Tibial artery (tissue), 4 donors: ENCODE measurements at regions not wholly inside any gene's neighbourhood (a gene's known extent, or its start where the extent isn't known, plus 50 kb on each side); places are given as distances from the start of the nearest gene placed in this dataset.

Experiments
- DNase-seq, 2 donors: peaks; one replicate each; pipeline ENCODE4 v3.0.0-alpha.2; 2019
- H3K27ac ChIP-seq, 2 donors: fragments of 200-600 bp; sonication (generic) in 1 of 2; 1 replicate in 1 of 2; 2 replicates in 1 of 2; pipeline ENCODE4 v1.5.1; 2018 to 2019; ENCODE audit warnings: mild to moderate bottlenecking in 1 of 2
- H3K27me3 ChIP-seq, 2 donors: fragments of 200-600 bp; sonication (generic) in 1 of 2; one replicate each; pipeline versions ENCODE4 v1.5.1 to v1.6.0; 2016 to 2019
- H3K36me3 ChIP-seq, 3 donors: fragments of 200-600 bp; sonication (generic) in 2 of 3; one replicate each; pipeline ENCODE4 v1.5.1; 2016 to 2019; ENCODE audit warnings: mild to moderate bottlenecking in 2 of 3
- H3K4me1 ChIP-seq, 4 donors: fragments of 200-600 bp; sonication (generic) in 2 of 4; 1 replicate in 3 of 4; 2 replicates in 1 of 4; pipeline ENCODE4 v1.5.1; 2016 to 2019
- H3K4me3 ChIP-seq, 2 donors: fragments of 200-600 bp; sonication (generic) in 1 of 2; 1 replicate in 1 of 2; 2 replicates in 1 of 2; pipeline ENCODE4 v1.5.1; 2018 to 2019; ENCODE audit warnings: mild to moderate bottlenecking in 2 of 2
- H3K9me3 ChIP-seq, 3 donors: fragments of 200-600 bp; sonication (generic) in 1 of 3; one replicate each; pipeline ENCODE4 v1.5.1; 2016 to 2019
- CTCF ChIP-seq, 2 experiments: fragments of 200-600 bp in 1 of 2; fragments of 450-650 bp in 1 of 2; IDR thresholded peaks; one replicate each; pipeline ENCODE4 v1.5.1; 2017 to 2019; ENCODE audit warnings: antibody characterized with exemption in 2 of 2, mild to moderate bottlenecking in 1 of 2, moderate library complexity in 1 of 2
- intact Hi-C: fragments of 100-400 bp; cut with DNase I; formaldehyde crosslinking; loops from one replicate; pipeline ENCODE4 v1.15.0; 2023; ENCODE audit warnings: low total_unique reads

- intact Hi-C loops, result loop anchor here (10.0 kb wide), 1 partner anchor 179 kb away; no protein-coding TSS in a partner anchor
- no peaks in the 10 kb centered on the region for H3K9me3 ChIP-seq
- no peaks in the 10 kb centered on the region for H3K36me3 ChIP-seq
- H3K4me1 ChIP-seq, result no peaks in the 10 kb centered on the region
- peak; percentile 31 to 73 for DNase-seq
- H3K27ac ChIP-seq, result no peak overlapping the region
- peaks cover 0 to 32% of the 10 kb centered on the region in 2 donors for H3K27me3 ChIP-seq
- TF ChIP-seq CTCF (IDR thresholded peaks at IDR 0.05), result no peak
- no peak overlapping the region for H3K4me3 ChIP-seq
Observed at GRCh38 chr1:25033828-25034705, 104.0 kb upstream of the RUNX3 start.

GRCh38 chr1:25033030-25033827 lies 103.2 kb upstream of the RUNX3 start:
- Histone ChIP-seq H3K27ac (no peak overlapping the region), H3K4me1 (no peaks in the 10 kb centered on the region), H3K36me3 (no peaks in the 10 kb centered on the region), H3K27me3 (peaks cover 0 to 35% of the 10 kb centered on the region in 2 donors), H3K9me3 (no peaks in the 10 kb centered on the region), H3K4me3 (no peak overlapping the region)
- no peak for TF ChIP-seq CTCF (IDR thresholded peaks at IDR 0.05)
- intact Hi-C loops, result loop anchor here (10.0 kb wide), 1 partner anchor 178 kb away; no protein-coding TSS in a partner anchor
- no peak for DNase-seq

- Histone ChIP-seq H3K36me3 (no peaks in the 10 kb centered on the region), H3K27ac (no peak overlapping the region), H3K27me3 (peaks cover 0 to 41% of the 10 kb centered on the region in 2 donors), H3K9me3 (no peaks in the 10 kb centered on the region), H3K4me1 (no peaks in the 10 kb centered on the region), H3K4me3 (no peak overlapping the region)
- no peak for DNase-seq
- intact Hi-C loops, result loop anchor here (10.0 kb wide), 1 partner anchor 177 kb away; no protein-coding TSS in a partner anchor
- TF ChIP-seq CTCF (IDR thresholded peaks at IDR 0.05), result no peak
Observed at GRCh38 chr1:25031966-25032667, 102.0 kb upstream of the RUNX3 start.

GRCh38 chr1:25031601-25031965 lies 101.5 kb upstream of the RUNX3 start:
- peaks cover 0 to 46% of the 10 kb centered on the region in 2 donors for H3K27me3 ChIP-seq

More at GRCh38 chr1:25031601-25031965, 101.5 kb upstream of the RUNX3 start:
- Histone ChIP-seq H3K36me3 (no peaks in the 10 kb centered on the region), H3K4me1 (no peaks in the 10 kb centered on the region), H3K4me3 (no peak overlapping the region), H3K27ac (no peak overlapping the region), H3K9me3 (no peaks in the 10 kb centered on the region)
- TF ChIP-seq CTCF (IDR thresholded peaks at IDR 0.05), result no peak
- intact Hi-C loops, result loop anchor here (10.0 kb wide), 1 partner anchor 177 kb away; no protein-coding TSS in a partner anchor
- no peak for DNase-seq
